Endometrium (tissue), 2 donors: ENCODE measurements at regions not wholly inside any gene's neighbourhood (a gene's known extent, or its start where the extent isn't known, plus 50 kb on each side); places are given as distances from the start of the nearest gene placed in this dataset.

Source experiments
- FAIRE-seq: peaks from 2 replicates; lab custom pipeline; 2012; peaks lifted over from hg19 to GRCh38; lab: Jason Lieb, UNC
- donor health status: control.
- donor health status: control.

DNA sequence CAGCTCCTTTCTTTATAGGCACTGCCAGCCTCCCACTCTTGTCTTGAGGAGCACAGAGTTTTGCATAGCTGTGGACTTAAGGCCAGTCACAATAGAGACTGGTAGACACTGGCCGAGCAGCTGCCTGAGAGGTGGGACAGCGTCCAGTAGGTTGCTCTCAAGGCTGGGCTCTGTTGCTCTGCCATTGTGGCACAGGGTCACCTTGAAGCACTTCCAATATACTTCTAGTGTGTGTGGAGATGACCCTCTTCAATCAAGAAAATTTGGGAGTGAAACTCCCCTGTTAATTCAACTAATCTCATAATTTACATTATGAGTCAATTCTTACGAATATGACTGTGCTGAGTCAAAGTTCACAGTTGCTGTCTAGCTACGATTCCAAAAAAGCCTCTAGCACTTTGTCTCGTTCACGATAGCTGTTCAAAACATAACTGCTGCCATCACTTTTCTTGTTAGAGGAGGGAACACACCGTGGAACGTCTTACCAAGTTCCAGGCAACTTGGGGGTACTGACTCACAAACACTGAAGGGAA, 636.2 kb downstream of the EPHA4 start:
- FAIRE-seq = no peak

DNA sequence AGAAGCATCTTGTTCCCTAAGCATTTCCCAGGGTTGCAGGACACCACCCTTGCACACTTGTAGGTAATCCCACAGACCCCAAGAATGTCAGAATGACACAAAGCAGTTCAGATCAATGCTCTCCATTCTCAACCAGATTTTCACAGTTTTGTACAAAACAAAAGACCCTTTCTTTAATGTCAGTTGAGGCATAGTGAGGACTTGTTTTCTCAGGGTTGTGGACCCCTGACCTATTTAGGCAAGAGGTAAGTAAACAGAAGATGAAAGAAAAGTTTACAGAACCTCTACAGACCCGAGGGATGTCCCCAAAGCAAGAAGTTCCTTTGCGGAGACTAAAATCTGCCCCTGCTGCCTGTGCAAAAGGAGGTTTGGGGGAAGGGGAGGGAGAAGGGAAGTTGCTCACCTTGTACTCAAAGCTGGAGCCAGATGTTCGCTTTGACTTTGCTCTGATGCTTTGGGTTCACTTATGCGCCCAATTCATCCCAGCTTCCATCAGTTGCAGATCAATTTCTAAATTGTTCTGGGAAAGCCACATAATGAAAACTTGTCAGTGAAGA, 635.4 kb downstream of the EPHA4 start:
- no peak for FAIRE-seq

DNA sequence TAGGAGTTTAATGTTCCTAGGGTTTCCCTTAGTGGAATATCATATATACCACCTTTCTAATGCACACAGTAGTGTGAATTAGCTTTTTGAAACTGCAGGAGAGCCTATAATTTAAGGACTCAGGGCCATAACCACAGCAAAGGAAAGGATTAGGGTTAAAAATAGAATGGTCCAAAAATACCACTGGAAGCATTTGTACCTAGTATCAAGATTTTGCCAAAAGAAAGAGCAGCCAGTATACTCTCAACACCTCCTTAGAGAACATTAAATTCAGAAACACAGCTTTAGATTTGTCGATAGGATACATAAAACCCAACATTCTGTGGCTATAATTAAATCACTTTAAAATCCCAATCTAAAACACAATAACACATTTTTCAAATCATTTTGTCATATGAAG, 634.9 kb downstream of the EPHA4 start:
- FAIRE-seq = no peak

DNA sequence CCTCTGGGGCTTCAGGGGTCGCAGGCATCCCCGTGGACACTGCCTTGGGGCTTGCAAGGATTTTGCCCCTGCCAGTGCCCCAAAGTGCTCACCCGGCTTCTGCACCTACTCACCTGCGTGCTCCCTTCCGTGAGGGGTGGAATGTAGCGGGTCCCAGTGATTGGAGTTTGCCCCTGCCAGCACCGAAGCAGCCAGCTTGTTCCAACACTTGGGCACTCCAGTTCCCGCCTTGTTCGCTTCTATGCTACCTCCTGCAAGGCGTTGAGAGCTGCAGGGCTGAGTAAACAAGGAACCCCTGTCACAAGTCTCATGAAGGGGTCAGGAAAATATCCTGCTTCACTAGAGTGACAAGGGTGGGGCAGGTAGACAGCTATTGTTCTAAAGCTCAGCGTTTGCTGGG, 631.5 kb downstream of the EPHA4 start:
- no peak for FAIRE-seq

DNA sequence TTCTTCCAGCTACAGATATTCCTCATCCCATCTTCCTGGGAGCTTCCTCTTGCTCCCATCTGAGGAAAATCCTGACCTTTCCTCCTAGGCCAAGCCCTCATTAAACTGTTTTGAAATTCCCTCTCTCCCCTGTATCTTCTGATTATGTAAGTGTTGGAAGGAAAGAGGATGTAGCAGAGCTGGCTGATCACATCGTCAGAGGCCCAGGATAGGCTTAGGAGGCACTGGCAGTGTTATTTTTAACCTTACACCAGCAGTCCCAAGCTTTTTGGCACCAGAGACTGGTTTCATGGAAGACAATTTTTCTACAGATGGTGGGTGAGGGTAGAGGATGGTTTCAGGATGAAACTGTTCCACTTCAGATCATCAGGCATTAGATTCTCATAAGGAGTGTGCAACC, 630.4 kb downstream of the EPHA4 start:
- FAIRE-seq = no peak

DNA sequence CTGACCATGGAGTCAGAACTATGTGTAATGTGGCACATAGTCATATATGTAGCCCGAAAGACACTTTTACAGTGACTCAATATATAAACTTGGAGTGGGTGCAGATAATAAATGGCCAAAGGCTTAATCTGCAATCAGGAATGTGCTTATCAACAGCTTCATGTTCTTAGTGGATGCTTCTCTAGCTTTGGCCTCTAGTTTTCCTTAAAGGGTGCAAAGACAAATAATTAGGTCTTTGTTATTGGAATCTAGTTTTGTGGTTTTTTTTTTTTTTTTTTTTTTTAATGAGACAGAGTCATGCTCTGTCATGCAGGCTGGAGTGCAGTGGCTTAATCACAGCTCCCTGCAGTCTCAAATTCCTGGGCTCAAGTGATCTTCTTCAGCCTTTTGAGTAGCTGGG, 625.6 kb downstream of the EPHA4 start:
- no peak for FAIRE-seq

DNA sequence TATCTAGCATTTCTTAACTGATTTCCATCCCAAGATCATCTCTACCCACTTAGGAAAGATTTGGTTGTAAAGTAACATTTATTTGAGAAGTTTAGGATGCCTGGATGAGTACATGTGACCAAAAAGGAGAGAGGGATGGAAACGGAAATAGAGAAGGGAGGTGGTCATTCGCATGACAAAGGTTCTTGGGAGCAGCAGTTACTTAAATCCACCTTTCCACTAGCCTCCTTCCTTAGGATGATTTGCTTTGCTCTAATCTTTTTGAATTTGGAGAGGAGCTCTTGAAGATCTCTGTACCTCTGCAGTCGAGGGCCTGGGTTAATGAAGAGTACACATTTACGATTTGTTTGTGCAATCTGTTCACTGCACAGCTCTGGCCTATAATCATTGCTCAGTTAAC, 623.5 kb downstream of the EPHA4 start:
- FAIRE-seq = no peak

DNA sequence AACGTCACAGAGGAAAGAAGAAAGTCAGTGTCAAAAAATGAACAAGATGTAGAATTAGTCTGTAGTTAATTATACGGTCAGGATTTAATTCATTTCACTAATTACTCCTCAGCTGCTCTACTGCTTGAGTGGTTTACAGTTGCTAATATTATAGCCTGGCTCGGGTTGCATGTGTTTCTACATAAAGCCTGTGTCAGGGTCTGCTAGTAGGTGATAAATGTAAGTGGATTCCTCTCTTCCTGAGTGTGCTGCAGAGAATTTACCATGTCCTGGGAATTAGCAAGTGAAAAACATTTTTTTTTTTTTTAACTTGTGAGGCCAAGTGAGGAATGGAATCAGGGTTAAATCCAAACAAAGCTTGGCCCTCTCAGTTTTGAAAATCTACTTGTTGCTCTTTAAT, 622.6 kb downstream of the EPHA4 start:
- FAIRE-seq = no peak

DNA sequence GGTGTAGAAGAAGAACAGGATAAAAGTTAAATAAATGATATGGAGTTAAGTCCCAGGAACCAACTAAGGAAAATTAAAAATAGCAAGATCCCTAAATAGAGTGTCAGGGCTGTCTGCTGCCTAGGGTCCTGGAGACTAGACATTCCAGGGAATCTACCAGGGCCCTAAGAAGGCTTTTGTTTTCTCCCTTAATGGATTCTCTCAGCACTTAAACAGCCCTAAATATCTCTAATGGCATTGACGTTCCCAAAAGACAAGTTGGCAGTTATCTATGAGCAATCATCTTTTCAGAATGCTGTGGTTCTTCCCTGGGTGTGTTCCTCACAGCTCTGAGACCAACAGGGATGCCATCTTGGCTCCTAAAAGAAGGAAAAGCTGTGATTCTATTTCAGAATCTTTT, 616.3 kb downstream of the EPHA4 start:
- FAIRE-seq = no peak

DNA sequence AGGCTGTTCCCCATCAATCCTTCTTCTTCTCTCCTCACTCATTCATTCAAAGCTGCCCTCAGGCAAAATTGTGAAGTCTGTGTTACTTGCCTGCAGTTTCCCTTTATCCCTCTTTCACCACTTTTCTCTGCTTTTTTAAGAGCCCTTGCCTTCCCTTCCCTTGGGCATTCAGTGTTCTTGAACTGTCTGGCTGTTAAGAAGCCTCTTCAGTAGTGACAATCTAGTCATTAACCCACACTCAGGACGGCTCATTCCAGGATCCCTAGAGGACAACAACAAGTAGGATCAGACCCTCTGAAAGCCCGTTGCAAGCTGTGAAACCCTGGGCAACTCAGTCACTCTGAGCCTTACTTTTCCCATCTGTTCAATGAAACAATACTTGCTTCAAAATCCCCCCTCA, 615.7 kb downstream of the EPHA4 start:
- no peak for FAIRE-seq

DNA sequence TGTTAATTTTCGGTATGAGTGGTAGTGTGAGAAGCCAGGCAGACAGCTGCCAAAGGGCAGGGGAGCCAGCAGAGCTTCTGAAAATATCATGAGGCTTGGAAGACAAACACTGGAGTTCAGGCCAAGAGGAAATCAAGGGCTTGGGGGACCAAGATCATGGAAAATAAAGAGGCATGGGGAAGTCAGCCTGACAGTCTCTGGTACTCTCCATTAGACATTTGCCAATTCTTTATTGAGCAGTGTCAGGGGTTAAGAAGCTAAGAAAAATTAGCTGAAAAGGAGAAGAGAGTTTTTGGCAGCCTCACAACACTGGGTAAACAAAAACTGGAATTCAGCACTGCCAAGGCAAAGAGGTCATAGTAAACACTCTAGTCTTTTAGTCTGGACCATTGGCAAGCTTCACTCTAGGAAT, 612.7 kb downstream of the EPHA4 start:
- FAIRE-seq = no peak

DNA sequence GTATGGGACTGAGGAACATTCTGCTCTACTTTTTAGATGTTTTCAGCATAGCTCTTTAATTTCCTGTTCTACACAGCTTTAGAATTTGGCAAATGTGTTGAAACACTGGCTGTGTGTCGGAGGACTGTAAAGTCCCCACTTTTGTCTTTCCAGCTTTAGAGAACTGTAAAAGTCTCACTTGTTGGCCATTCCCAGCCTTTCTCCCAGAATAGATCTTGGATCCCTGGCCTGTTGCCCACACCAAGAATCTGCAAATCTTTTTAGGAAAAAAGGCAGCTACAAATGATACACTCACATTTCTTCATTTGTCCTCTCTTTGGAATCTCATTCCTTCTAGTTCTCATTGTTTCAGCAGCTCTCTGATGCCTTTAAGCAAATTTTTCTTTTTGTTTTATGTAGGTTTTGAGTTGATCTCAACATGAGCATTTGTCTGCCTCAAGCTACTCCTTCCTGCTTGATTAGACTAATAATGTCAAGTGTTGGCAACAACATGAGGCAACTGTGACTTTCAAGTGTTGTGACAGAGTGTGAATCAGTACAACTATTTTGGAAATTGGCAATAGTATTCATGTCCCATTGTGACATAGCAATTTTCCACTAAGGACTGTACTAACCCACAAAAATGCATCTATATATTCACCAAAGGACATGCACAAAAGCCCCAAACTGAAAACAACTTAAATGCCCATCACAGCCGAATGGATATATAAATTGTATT, 610.8 kb downstream of the EPHA4 start:
- FAIRE-seq = no peak

DNA sequence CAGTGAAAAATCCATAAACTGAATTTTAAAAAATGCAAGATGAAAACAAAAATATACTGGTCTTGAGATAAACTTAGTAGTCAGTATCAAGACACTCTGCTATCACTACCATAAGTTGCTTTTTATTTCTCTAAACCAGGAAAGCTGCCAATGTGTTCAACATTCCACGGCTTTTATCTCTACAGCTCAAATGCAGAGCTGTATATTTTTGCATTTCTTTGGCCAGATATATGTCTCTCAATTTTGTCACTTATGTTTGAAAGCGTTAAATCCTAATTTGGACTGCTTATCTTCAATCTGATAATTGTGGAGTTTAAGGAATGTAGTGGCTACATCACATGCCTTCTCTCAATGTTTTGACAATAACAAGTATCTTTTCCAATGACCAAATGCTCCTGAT, 609.5 kb downstream of the EPHA4 start:
- no peak for FAIRE-seq

DNA sequence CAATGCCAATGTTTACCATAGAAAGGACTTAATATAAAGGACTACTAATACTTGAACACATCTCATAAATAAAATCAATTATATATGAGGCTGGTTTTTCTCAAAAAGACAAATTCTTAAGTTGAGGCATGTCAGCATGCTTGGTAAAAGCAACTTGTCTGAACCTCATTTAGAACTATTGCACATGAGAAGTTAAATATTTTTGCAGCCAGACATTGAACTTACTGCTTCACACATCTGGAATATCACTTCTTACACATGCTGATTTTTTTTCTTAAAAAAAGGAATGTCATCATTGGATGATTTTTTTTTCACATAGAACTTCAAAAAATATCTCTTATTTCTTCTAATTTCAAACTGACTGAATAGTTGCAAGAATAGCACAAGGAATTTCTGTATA, 609.0 kb downstream of the EPHA4 start:
- FAIRE-seq = no peak

DNA sequence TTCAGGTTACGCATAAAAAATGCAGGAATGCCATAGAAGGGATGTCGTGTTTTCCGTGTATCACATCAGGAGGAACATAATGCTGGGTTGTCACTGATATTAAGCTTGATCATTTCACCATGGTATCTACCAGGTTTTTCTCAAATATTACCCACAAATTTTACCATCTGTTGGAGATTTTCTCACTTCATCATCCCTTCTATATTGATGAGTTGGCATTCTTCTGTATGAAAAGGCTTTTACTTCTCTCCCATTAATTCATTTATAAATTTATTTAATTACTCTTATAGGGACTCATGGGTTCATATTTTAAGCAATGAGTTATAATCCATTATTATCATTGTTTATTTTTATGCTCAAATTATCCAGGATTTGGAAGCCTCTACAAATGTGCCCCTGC, 608.2 kb downstream of the EPHA4 start:
- FAIRE-seq = no peak

DNA sequence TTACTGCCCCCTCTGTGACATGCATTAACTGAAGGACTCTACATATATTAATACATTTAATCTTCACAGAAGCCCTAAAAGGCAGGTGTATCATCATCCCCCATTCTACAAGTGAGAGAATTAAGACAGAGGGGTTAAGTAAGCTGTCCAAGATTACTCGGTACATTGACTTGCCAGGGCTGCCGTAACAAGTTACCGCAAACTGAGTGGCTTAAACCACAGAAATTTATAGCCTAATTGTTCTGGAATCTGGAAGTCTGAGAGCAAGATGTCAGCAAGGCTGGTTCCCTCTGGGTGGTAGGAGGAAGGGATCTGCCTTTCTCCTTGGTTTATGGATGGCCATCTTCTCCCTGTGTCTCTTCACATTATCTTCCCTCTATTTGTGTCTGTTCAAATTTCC, 605.5 kb downstream of the EPHA4 start:
- no peak for FAIRE-seq

DNA sequence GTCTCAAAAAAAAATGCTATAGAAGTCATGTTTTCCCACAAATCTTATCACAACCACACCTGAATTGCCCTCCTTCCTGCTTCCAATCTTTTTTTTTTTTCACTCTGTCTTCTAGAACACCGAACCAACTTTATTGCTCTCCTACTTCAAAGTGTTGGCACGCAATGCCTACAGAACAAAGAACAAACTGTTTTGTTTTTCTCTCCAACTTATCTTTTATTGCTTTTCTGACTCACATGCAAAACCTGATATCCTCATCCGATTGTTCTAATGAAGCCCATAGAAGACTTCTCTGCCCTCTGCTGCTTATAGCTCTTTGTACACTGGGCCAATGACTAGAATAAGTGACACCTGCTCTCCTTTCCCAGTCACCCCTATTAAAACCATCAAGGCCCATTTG, 602.8 kb downstream of the EPHA4 start:
- FAIRE-seq = no peak

DNA sequence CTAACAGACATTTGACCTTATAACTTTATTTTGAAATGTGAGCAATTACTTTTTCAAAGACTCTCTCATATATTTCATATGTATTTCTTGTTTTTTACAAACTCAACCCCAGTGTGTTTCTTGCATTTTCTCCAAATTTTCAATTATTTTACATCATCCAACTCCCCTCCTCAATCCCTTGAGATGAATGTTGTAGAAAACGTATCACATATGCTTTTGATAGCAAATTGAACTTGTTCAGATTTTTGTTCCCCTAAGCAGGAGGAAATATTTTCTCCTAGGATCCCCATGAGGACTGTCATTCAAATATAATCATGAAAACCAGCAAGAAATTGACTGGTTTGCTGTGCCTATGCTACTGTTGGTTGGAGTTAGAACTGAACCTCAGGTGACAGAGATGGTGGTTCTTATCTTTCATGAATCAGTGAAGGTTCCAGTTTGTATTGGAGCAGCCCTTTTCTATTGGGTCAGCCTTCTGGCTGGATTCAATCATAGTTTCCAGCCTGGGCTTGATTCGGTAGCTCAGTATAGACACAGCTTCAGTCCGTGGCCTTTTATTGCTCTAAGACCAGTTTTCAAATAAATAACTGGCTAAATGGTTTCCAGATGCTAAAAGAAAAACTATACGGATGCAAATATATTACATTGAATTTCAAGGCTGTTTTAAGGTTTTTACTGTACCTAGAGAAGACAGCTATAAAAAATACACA, 591.0 kb downstream of the EPHA4 start:
- FAIRE-seq = no peak

DNA sequence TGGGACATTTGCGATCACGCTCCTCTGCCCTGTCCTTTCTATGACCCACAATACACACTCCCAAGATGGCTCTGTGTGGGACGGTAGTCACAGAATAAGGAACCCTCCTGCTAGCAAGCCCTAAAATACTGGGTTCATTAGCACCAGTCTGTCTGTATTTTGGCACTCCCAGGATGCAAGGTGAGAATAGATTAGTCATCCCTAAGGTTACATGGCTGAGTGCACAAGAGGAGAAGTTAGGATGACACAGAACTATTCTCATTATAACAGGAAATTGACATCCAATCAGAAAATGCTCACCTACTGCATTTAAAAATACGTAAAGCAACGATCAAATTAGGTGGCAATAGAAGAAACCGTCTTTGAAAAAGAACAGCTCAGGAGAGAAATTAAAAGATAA, 590.2 kb downstream of the EPHA4 start:
- no peak for FAIRE-seq

DNA sequence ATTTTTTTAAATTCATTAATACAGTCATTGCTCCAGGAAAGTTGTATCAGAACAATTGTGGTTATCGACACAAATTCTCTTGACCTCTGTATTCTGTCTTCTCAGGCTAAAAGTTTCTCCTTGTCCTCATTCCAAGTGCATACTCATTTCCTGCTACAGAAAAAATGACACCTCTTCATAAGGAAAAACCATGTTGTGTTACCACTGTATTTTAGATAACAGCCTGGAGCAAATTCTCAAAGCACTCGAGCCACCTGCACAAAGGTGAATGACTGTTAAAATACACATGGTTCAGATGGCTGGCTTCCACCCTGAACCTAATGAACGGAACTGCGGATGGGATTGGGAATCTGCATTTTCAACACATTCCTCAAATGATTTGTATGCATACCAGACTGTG, 586.5 kb downstream of the EPHA4 start:
- no peak for FAIRE-seq

DNA sequence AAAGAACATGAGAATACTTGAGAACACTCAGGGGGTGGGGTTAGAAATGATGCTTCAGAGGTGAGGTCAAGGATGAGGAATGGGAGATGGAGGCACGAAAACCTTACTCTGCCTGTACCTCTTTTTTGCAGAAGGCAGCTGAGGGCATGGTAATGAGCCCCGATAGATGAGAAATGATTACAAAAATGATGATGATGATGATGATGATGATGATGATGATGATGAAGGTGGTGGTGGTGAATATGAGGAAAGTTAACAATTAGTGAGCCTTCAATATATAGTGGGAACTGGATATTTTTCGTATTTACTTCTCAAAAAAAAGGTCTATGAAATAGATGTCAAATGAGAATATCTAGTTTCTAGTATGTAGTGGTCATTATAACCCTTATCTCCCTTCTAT, 584.3 kb downstream of the EPHA4 start:
- FAIRE-seq = no peak

DNA sequence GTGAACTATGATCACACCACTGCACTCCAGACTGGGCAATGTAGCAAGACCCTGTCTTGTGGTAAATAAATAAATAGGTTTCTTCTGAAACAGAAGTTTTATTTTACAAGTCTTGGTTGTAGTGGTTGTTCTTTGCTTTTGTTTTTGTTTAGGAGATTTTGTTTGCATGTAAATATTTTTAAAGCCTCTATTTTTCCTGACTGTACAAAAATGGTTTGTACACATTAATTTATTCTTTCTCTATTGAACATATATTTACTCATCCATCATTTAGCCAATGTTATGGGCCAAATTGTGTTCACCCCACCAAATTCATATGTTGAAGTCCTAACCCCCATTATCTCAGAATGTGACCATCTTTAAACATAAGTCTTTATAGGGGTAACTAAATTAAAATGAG, 580.1 kb downstream of the EPHA4 start:
- no peak for FAIRE-seq

DNA sequence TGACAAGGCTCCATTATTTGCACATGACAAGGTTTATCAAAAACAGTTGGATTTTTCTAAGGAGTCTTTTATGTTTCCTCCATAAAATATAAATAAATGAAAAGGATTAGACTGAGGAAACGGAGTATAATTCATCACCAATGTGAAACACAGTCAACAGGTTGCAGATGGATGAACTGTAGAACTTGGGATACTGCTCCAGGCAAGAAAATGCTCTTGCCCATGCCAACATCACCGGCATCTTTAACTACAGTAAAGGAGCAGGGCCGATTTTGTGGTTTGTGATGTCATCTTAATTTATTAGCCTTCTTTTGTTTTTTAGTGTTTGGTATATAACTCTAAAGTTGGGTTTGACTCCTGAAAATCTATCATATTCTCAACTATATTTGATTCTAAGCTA, 577.3 kb downstream of the EPHA4 start:
- no peak for FAIRE-seq

DNA sequence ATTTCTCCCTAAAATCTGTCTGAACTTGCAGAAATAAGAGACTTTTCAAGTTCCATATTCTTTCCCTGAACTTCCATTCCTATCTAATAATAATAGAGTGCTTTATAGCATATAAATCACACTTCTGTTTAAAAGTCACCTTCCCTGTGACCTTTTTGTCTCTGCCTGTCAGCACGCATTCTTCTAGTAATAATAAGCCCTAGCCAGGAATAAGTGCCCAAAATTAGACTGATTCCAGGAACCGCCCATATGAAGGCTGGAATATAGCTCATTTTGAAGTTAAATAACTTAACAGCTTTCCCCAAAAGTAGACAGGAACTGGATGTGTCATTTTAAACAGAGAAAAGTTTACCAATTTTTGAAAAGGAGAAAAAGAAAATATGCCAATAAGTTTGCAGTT, 576.5 kb downstream of the EPHA4 start:
- FAIRE-seq = no peak
